ENCODE measurements at regions not wholly inside any gene's neighbourhood (a gene's known extent, or its start where the extent isn't known, plus 50 kb on each side); places are given as distances from the start of the nearest gene placed in this dataset.
"Not testable (repeated sequence)": the region's sequence is repeated elsewhere in the genome, so short reads cannot be mapped to it uniquely, and the experiment has no call there.

GRCh38 chr12:60235261-60235660 is 639.4 kb downstream of the SLC16A7 start:
- no peak for DNase-seq (ENCODE audit: low read depth in 2 of 2)

- not testable (repeated sequence) for DNase-seq (ENCODE audit: low read depth in 2 of 2)
Observed at GRCh38 chr12:60236416-60236815, 640.6 kb downstream of the SLC16A7 start.

- DNase-seq (ENCODE audit: low read depth in 2 of 2) = peak; percentile 30 to 31
Observed at GRCh38 chr12:60240891-60241290, 645.1 kb downstream of the SLC16A7 start.

- DNase-seq (ENCODE audit: low read depth in 2 of 2) = no peak
Observed at GRCh38 chr12:60251091-60251490, 655.3 kb downstream of the SLC16A7 start.

- no peak for DNase-seq (ENCODE audit: low read depth in 2 of 2)
Observed at GRCh38 chr12:60252359-60253096, 656.7 kb downstream of the SLC16A7 start.

- DNase-seq (ENCODE audit: low read depth in 2 of 2) = no peak
Observed at GRCh38 chr12:60255044-60255443, 659.2 kb downstream of the SLC16A7 start.

- peak; percentile 65 for DNase-seq (ENCODE audit: low read depth in 2 of 2)
Observed at GRCh38 chr12:60257063-60257462, 661.2 kb downstream of the SLC16A7 start.

GRCh38 chr12:60259225-60259624 is 663.4 kb downstream of the SLC16A7 start:
- DNase-seq (ENCODE audit: low read depth in 2 of 2) = no peak

- no peak for DNase-seq (ENCODE audit: low read depth in 2 of 2)
Observed at GRCh38 chr12:60262378-60262777, 666.5 kb downstream of the SLC16A7 start.

GRCh38 chr12:60263161-60263560 is 667.3 kb downstream of the SLC16A7 start:
- peak; percentile 23 to 29 for DNase-seq (ENCODE audit: low read depth in 2 of 2)

GRCh38 chr12:60263836-60264493 is 668.1 kb downstream of the SLC16A7 start:
- DNase-seq (ENCODE audit: low read depth in 2 of 2) = no peak

- DNase-seq (ENCODE audit: low read depth in 2 of 2) = no peak
Observed at GRCh38 chr12:60265741-60266140, 669.9 kb downstream of the SLC16A7 start.

GRCh38 chr12:60266381-60266852 is 670.6 kb downstream of the SLC16A7 start:
- no peak for DNase-seq (ENCODE audit: low read depth in 2 of 2)

- no peak for DNase-seq (ENCODE audit: low read depth in 2 of 2)
Observed at GRCh38 chr12:60269611-60270269, 673.9 kb downstream of the SLC16A7 start.

GRCh38 chr12:60271816-60272215 is 676.0 kb downstream of the SLC16A7 start:
- DNase-seq (ENCODE audit: low read depth in 2 of 2) = no peak

GRCh38 chr12:60278209-60278608 is 682.4 kb downstream of the SLC16A7 start:
- no peak for DNase-seq (ENCODE audit: low read depth in 2 of 2)

GRCh38 chr12:60279221-60279620 is 683.4 kb downstream of the SLC16A7 start:
- peak; percentile 31 to 34 for DNase-seq (ENCODE audit: low read depth in 2 of 2)

- DNase-seq (ENCODE audit: low read depth in 2 of 2) = no peak
Observed at GRCh38 chr12:60281522-60281921, 685.7 kb downstream of the SLC16A7 start.

GRCh38 chr12:60290532-60290931 is 694.7 kb downstream of the SLC16A7 start:
- DNase-seq (ENCODE audit: low read depth in 2 of 2) = no peak

- peak; percentile 13 to 18 for DNase-seq (ENCODE audit: low read depth in 2 of 2)
Observed at GRCh38 chr12:60308366-60308991, 712.6 kb downstream of the SLC16A7 start.

- DNase-seq (ENCODE audit: low read depth in 2 of 2) = no peak
Observed at GRCh38 chr12:60311940-60312339, 716.1 kb downstream of the SLC16A7 start.

- DNase-seq (ENCODE audit: low read depth in 2 of 2) = no peak
Observed at GRCh38 chr12:60317361-60317760, 721.5 kb downstream of the SLC16A7 start.

Data from fibroblast of skin of left quadriceps (primary cell).